ENCODE measurements at regions not wholly inside any gene's neighbourhood (a gene's known extent, or its start where the extent isn't known, plus 50 kb on each side); places are given as distances from the start of the nearest gene placed in this dataset.

DNA sequence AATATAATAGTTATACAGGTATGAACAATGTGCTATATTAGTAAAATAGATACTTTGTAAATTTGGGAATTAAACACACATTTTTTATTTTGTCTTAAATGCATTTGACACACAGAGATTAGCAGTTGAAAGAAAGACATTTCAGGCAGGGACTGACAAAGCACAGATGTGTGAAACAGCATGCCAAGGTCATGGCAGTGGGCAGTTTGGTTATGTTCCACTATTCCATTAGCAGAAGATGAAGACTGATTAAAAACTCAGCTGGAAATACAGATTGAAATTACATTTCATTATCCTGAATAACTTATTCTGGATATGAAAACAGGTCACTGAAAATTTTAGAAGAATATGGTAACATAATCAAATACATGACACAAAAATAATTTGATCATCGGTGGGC is 669.8 kb upstream of the LRFN5 start:
- TF ChIP-seq, protein P1, sequence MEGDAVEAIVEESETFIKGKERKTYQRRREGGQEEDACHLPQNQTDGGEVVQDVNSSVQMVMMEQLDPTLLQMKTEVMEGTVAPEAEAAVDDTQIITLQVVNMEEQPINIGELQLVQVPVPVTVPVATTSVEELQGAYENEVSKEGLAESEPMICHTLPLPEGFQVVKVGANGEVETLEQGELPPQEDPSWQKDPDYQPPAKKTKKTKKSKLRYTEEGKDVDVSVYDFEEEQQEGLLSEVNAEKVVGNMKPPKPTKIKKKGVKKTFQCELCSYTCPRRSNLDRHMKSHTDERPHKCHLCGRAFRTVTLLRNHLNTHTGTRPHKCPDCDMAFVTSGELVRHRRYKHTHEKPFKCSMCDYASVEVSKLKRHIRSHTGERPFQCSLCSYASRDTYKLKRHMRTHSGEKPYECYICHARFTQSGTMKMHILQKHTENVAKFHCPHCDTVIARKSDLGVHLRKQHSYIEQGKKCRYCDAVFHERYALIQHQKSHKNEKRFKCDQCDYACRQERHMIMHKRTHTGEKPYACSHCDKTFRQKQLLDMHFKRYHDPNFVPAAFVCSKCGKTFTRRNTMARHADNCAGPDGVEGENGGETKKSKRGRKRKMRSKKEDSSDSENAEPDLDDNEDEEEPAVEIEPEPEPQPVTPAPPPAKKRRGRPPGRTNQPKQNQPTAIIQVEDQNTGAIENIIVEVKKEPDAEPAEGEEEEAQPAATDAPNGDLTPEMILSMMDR (conservative IDR thresholded peaks at IDR 0.05) = no peak
- H3K27ac ChIP-seq = no peak overlapping the region

DNA sequence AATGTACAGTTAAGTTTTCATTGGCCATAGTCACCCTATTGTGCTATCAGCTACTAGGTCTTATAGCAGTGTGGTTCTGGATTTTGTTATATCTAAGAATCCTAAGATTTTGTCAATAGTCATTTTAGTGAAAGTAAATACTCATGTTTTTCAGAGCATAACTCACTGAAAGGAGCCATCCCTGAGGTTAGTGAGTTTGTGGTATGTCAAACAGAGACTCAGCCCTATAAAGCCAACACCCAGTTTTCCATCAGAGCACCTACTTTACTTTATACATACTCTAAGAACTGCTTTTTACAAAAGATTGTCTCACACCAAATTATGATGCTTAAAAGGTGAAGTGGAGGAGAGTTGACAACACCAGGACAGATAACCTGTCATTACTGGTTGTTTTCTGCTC is 686.3 kb upstream of the LRFN5 start:
- TF ChIP-seq, protein P1 (conservative IDR thresholded peaks at IDR 0.05) = no peak
- no peak overlapping the region for H3K27ac ChIP-seq

DNA sequence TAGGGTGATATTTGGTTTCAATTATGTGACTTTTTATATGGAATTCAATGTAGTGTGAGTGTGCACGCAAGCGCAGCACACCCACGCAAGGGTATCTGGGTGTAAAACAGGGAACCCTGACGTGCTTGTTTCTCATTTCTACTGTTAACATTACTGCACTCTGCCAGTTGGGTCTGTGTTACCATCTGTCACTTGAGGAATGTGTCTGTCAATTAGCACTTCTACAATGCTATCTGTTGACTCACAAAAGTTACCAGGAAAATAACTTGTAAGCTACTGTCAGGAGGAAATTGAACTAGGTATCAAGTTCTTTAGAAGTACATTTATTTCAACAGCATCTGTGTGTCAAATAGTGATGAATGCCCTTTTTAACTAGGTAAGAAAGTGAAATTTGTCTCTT is 695.5 kb upstream of the LRFN5 start:
- TF ChIP-seq, protein P1 (conservative IDR thresholded peaks at IDR 0.05) = no peak
- no peak overlapping the region for H3K27ac ChIP-seq

GRCh38 chr14:40909906-40910305 is 696.8 kb upstream of the LRFN5 start:
- TF ChIP-seq, protein P1 (conservative IDR thresholded peaks at IDR 0.05) = no peak
- H3K27ac ChIP-seq = no peak overlapping the region

- TF ChIP-seq, protein P1 (conservative IDR thresholded peaks at IDR 0.05) = no peak
- no peak overlapping the region for H3K27ac ChIP-seq
Measured at GRCh38 chr14:40903709-40904108, 703.0 kb upstream of the LRFN5 start.

DNA sequence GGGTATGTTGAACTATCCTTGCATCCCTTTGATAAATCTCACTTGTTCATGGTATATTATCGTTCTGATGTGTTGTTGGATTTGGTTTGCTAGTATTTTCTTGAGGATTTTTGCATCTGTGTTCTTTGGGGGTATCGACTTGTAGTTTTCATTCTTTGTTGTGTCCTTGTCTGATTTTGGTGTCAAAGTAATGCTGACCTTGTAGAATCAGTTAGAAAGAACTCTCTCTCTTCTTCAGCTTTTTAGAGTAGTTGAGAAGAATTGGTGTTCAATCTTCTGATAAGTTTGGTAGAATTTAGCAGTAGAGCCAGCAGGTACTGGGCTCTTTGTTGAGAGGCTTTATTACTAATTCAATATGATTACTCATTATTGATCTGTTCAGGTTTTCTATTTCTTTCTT is 707.2 kb upstream of the LRFN5 start:
- no peak overlapping the region for H3K27ac ChIP-seq
- TF ChIP-seq, protein P1 (conservative IDR thresholded peaks at IDR 0.05) = no peak

GRCh38 chr14:40894846-40895245 is 711.8 kb upstream of the LRFN5 start:
- TF ChIP-seq, protein P1 (conservative IDR thresholded peaks at IDR 0.05) = no peak
- no peak overlapping the region for H3K27ac ChIP-seq

DNA sequence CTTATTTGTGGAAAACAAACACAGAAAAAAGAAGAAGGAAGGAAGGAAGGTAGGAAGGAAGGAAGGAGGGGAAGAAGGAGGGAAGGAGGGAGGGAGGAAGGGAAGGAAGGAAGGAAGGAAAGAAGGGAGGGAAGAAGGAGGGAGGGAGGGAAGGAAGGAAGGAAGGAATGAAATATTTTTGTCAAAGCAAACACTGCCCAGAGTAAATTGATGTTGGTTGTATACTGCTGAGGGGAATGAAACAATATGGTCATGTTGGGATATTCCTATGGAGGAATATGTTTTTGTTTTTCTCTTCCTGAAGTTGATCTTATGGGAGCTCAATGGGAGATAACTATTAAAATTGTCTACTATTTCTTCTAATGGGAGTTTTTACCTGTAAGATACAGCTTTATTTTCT is 717.5 kb upstream of the LRFN5 start:
- TF ChIP-seq, protein P1 (conservative IDR thresholded peaks at IDR 0.05) = no peak
- no peak overlapping the region for H3K27ac ChIP-seq

Data from VCaP (cell line).